ENCODE measurements at regions not wholly inside any gene's neighbourhood (a gene's known extent, or its start where the extent isn't known, plus 50 kb on each side); places are given as distances from the start of the nearest gene placed in this dataset.

GRCh38 chr4:134126955-134127354 is 74.6 kb downstream of the PABPC4L start:
- TF ChIP-seq, protein P1, sequence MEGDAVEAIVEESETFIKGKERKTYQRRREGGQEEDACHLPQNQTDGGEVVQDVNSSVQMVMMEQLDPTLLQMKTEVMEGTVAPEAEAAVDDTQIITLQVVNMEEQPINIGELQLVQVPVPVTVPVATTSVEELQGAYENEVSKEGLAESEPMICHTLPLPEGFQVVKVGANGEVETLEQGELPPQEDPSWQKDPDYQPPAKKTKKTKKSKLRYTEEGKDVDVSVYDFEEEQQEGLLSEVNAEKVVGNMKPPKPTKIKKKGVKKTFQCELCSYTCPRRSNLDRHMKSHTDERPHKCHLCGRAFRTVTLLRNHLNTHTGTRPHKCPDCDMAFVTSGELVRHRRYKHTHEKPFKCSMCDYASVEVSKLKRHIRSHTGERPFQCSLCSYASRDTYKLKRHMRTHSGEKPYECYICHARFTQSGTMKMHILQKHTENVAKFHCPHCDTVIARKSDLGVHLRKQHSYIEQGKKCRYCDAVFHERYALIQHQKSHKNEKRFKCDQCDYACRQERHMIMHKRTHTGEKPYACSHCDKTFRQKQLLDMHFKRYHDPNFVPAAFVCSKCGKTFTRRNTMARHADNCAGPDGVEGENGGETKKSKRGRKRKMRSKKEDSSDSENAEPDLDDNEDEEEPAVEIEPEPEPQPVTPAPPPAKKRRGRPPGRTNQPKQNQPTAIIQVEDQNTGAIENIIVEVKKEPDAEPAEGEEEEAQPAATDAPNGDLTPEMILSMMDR (IDR thresholded peaks at IDR 0.05) = no peak
- TF ChIP-seq POLR2A (IDR thresholded peaks at IDR 0.05) = no peak

Data from uterus (tissue), 2 donors.